OCI-LY7 (cell line): ENCODE measurements at regions not wholly inside any gene's neighbourhood (a gene's known extent, or its start where the extent isn't known, plus 50 kb on each side); places are given as distances from the start of the nearest gene placed in this dataset.

Experiments
- BruUV-seq: library from RNA; stranded (reverse); fragments of 400-500 nt; replicated peaks from 2 replicates; lab custom pipeline; 2021; lab: Mats Ljungman, UMichigan
- CTCF ChIA-PET: fragments of 300-600 bp; sonication (Branson Sonifier 250); formaldehyde crosslinking; loops from one replicate; lab custom pipeline; 2022; ENCODE audit warnings: antibody characterized with exemption; ENCODE audit not compliant: unreplicated experiment; lab: Charles Lee
- POLR2A ChIA-PET: fragments of 300-600 bp; sonication (Branson Sonifier 250); formaldehyde crosslinking; loops from one replicate; lab custom pipeline; 2022; ENCODE audit warnings: antibody characterized with exemption; lab: Charles Lee
- DNase-seq: peaks from one replicate; pipeline ENCODE4 v3.0.0-alpha.2; 2015; ENCODE audit warnings: low spot score
- H2AFZ ChIP-seq: fragments of 200-600 bp; sonication (generic), shearing (Covaris generic); 2 replicates; pipeline ENCODE4 v1.6.1; 2014; ENCODE audit warnings: mild to moderate bottlenecking, antibody characterized with exemption, low read length, moderate library complexity
- H3K27ac ChIP-seq: fragments of 200-600 bp; sonication (generic); 2 replicates; pipeline ENCODE4 v1.5.1; 2014; ENCODE audit warnings: mixed run types, low read depth, mild to moderate bottlenecking, moderate library complexity, low read length, inconsistent platforms; ENCODE audit not compliant: poor library complexity, severe bottlenecking
- H3K36me3 ChIP-seq: fragments of 200-600 bp; sonication (generic); 2 replicates; pipeline ENCODE4 v1.6.1; 2014; ENCODE audit warnings: mild to moderate bottlenecking, antibody characterized with exemption, low read length, moderate library complexity, mixed read lengths; ENCODE audit not compliant: insufficient read depth
- H3K4me1 ChIP-seq: fragments of 200-600 bp; sonication (generic); 2 replicates; pipeline ENCODE4 v1.5.1; 2014; ENCODE audit warnings: mild to moderate bottlenecking, low read length; ENCODE audit not compliant: insufficient read depth, poor library complexity, severe bottlenecking
- H3K4me2 ChIP-seq: fragments of 200-600 bp; sonication (generic); 2 replicates; pipeline ENCODE4 v1.6.1; 2014; ENCODE audit warnings: mild to moderate bottlenecking, low read length
- H3K4me3 ChIP-seq: fragments of 200-600 bp; sonication (generic); 2 replicates; pipeline ENCODE4 v1.5.1; 2014; ENCODE audit warnings: mild to moderate bottlenecking, low read depth, low read length; ENCODE audit not compliant: poor library complexity, severe bottlenecking
- H3K79me2 ChIP-seq: fragments of 200-600 bp; sonication (generic); 2 replicates; pipeline ENCODE4 v1.6.1; 2016; ENCODE audit warnings: low read depth, mild to moderate bottlenecking, low read length, moderate library complexity, mixed read lengths; ENCODE audit not compliant: insufficient read depth
- H3K9me2 ChIP-seq: fragments of 200-600 bp; sonication (generic); 2 replicates; pipeline ENCODE4 v1.6.1; 2016; ENCODE audit warnings: mild to moderate bottlenecking, low read length, mixed read lengths; ENCODE audit not compliant: insufficient read depth
- H3K9me3 ChIP-seq: fragments of 200-600 bp; sonication (generic); 2 replicates; pipeline ENCODE4 v1.6.1; 2014; ENCODE audit warnings: mild to moderate bottlenecking, mixed run types, low read length, mixed read lengths
- H4K20me1 ChIP-seq: fragments of 200-600 bp; sonication (generic); 2 replicates; pipeline ENCODE4 v1.6.1; 2014; ENCODE audit warnings: mild to moderate bottlenecking, antibody characterized with exemption, low read length, moderate library complexity, mixed read lengths; ENCODE audit not compliant: insufficient read depth
- EZH2phosphoT487 ChIP-seq: fragments of 200-600 bp; sonication (generic); IDR thresholded peaks from 2 replicates; pipeline ENCODE4 v1.6.1; 2018; ENCODE audit warnings: low read depth, borderline replicate concordance, mild to moderate bottlenecking, mixed run types, antibody characterized with exemption, low read length, moderate library complexity, mixed read lengths
- intact Hi-C: fragments of 100-400 bp; cut with micrococcal nuclease; formaldehyde crosslinking; loops from one replicate; pipeline ENCODE4 v1.10.0; 2022; ENCODE audit not compliant: unreplicated experiment
- TF ChIP-seq, protein P1 (sequence below): fragments of 200-600 bp; sonication (generic); conservative IDR thresholded peaks from 2 replicates; pipeline ENCODE4 v1.5.1; 2014; ENCODE audit warnings: mild to moderate bottlenecking, antibody characterized with exemption, low read length, moderate library complexity, mixed read lengths

DNA sequence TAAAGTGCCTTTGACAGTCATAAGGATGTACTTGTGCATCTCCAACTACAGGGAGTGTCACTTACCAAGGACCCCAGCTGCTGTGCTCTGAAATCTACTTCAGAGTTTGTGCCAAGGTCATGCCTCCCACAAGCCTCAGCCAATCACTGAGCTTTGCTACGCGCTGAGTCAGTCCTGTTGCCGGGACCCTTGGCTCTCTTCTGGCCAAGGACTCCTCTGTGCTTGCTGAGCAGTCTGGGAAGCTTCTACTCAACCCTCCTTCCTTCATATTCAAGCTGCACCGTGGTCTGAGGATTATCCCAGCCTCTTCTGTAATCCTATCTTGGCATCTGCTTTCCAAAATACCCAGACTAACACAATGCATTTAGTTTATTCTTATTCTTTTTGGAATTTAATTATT lies 398.9 kb upstream of the FANCL start:
- CTCF ChIA-PET, result no interaction called here
- no TSS peak for BruUV-seq
- no peaks in the 10 kb centered on the region for H3K9me2 ChIP-seq

DNA sequence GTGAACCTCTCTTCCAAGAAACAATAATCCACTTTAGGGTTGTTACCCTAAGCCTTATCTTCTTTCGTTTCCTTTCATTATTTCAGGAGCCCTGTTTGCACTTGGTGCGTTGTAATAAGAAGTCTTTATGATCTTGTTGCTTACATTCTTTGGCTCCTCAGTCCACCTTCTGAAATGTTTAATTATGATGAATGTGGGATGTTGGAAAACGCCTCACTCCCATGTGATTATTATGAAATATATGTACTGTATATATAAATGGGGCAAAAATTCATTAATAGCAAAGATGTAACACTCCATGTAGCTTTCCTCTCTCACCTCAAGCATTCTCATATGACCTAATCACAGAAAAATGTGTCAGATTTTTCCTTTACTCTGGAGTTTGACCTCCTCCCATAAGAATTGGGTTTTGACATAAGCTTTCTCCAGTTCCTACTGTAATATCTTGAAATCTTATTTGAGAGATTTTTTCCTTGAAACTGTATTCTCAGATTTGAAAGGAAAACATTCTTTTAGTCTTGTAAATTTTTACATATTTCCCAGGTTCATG lies 397.2 kb upstream of the FANCL start:
- Histone ChIP-seq H3K4me2 (no peak overlapping the region), H3K9me3 (no peaks in the 10 kb centered on the region), H3K4me1 (no peaks in the 10 kb centered on the region), H3K79me2 (no peaks in the 10 kb centered on the region), H4K20me1 (no peaks in the 10 kb centered on the region), H3K4me3 (no peak overlapping the region), H3K27ac (no peak overlapping the region), H2AFZ (no peak overlapping the region), H3K36me3 (no peaks in the 10 kb centered on the region), H3K9me2 (no peaks in the 10 kb centered on the region)
- POLR2A ChIA-PET, result interaction anchor here (0.6 to 1.1 kb wide), 2 partner anchors 8 to 63 kb away, joined by 3 to 5 read pairs; no protein-coding TSS in a partner anchor
- no TSS peak for BruUV-seq
- intact Hi-C loops, result no loop called here
- DNase-seq, result no peak
- CTCF ChIA-PET, result no interaction called here
- TF ChIP-seq EZH2phosphoT487, result no peak
- TF ChIP-seq, protein P1, sequence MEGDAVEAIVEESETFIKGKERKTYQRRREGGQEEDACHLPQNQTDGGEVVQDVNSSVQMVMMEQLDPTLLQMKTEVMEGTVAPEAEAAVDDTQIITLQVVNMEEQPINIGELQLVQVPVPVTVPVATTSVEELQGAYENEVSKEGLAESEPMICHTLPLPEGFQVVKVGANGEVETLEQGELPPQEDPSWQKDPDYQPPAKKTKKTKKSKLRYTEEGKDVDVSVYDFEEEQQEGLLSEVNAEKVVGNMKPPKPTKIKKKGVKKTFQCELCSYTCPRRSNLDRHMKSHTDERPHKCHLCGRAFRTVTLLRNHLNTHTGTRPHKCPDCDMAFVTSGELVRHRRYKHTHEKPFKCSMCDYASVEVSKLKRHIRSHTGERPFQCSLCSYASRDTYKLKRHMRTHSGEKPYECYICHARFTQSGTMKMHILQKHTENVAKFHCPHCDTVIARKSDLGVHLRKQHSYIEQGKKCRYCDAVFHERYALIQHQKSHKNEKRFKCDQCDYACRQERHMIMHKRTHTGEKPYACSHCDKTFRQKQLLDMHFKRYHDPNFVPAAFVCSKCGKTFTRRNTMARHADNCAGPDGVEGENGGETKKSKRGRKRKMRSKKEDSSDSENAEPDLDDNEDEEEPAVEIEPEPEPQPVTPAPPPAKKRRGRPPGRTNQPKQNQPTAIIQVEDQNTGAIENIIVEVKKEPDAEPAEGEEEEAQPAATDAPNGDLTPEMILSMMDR, result no peak

More for the DNA sequence above, 398.9 kb upstream of the FANCL start:
- Histone ChIP-seq H4K20me1 (no peaks in the 10 kb centered on the region), H3K4me1 (no peaks in the 10 kb centered on the region), H3K36me3 (no peaks in the 10 kb centered on the region), H2AFZ (no peak overlapping the region), H3K79me2 (no peaks in the 10 kb centered on the region), H3K9me3 (no peaks in the 10 kb centered on the region), H3K27ac (no peak overlapping the region), H3K4me3 (no peak overlapping the region), H3K4me2 (no peak overlapping the region)
- intact Hi-C loops, result no loop called here
- POLR2A ChIA-PET, result no interaction called here
- no peak for DNase-seq
- TF ChIP-seq, protein P1, result no peak
- TF ChIP-seq EZH2phosphoT487, result no peak

DNA sequence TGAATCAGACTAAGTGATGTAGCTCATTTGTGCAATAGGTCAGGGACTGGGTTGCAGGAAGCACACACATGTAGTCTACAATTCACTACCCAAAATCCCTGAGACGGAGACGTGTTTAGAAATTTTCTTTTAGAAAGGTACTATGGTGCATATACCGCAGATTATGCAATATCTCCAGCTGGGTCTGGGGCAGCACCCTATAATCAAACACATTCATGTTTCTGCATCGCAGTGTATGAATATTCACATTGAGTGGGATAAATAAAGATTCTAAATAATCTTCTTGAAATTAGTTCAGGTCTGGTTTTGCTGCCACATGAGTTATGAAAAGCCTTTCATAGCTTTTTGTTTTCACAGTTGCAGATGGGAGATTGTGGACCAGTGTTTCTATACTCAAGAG lies 395.7 kb upstream of the FANCL start:
- no peak for DNase-seq
- POLR2A ChIA-PET, result no interaction called here
- TF ChIP-seq, protein P1, result no peak
- no peak for TF ChIP-seq EZH2phosphoT487
- intact Hi-C loops, result no loop called here
- Histone ChIP-seq H3K4me2 (no peak overlapping the region), H3K4me1 (no peaks in the 10 kb centered on the region), H4K20me1 (no peaks in the 10 kb centered on the region), H3K9me3 (no peaks in the 10 kb centered on the region), H3K79me2 (no peaks in the 10 kb centered on the region), H2AFZ (no peak overlapping the region), H3K9me2 (no peaks in the 10 kb centered on the region), H3K27ac (no peak overlapping the region), H3K36me3 (no peaks in the 10 kb centered on the region), H3K4me3 (no peak overlapping the region)
- BruUV-seq, result no TSS peak
- CTCF ChIA-PET, result no interaction called here
